GM23338 (cell line): ENCODE measurements at regions not wholly inside any gene's neighbourhood (a gene's known extent, or its start where the extent isn't known, plus 50 kb on each side); places are given as distances from the start of the nearest gene placed in this dataset.
"Not testable (repeated sequence)": the region's sequence is repeated elsewhere in the genome, so short reads cannot be mapped to it uniquely, and the experiment has no call there.

Experiments
- ATAC-seq: fragments of 200-7000 bp; cut with Tn5 transposase; 3 replicates; pipeline ENCODE4 v1.9.1; 2020
- DNase-seq: peaks from one replicate; pipeline ENCODE4 v3.0.0-alpha.2; 2015; ENCODE audit warnings: low spot score
- H2AFZ ChIP-seq: fragments of 200-600 bp; sonication (generic); 2 replicates; pipeline ENCODE4 v1.8.0; 2016; ENCODE audit warnings: antibody characterized with exemption, mild to moderate bottlenecking, moderate library complexity
- H3F3A ChIP-seq: fragments of 200-600 bp; sonication (generic); replicated peaks from 2 replicates; pipeline ENCODE4 v1.8.0; 2017; ENCODE audit warnings: antibody characterized with exemption, mixed run types, low read depth
- H3K27ac ChIP-seq: fragments of 200-600 bp; sonication (generic); 2 replicates; pipeline ENCODE4 v1.6.1; 2016; ENCODE audit warnings: low read depth
- H3K27me3 ChIP-seq: fragments of 200-600 bp; sonication (generic); 2 replicates; pipeline ENCODE4 v1.8.0; 2016; ENCODE audit warnings: mild to moderate bottlenecking, mixed run types, moderate library complexity; ENCODE audit not compliant: insufficient read depth
- H3K36me3 ChIP-seq: fragments of 200-600 bp; sonication (generic); 2 replicates; pipeline ENCODE4 v1.8.0; 2016; ENCODE audit warnings: mild to moderate bottlenecking; ENCODE audit not compliant: insufficient read depth
- H3K4me1 ChIP-seq: fragments of 200-600 bp; sonication (generic); 2 replicates; pipeline ENCODE4 v1.8.0; 2016; ENCODE audit warnings: mild to moderate bottlenecking, moderate library complexity; ENCODE audit not compliant: insufficient read depth
- H3K4me2 ChIP-seq: fragments of 200-600 bp; sonication (generic); 2 replicates; pipeline ENCODE4 v1.7.1; 2017; ENCODE audit warnings: mixed run types
- H3K4me3 ChIP-seq: fragments of 200-600 bp; sonication (generic); 2 replicates; pipeline ENCODE4 v1.6.1; 2016; ENCODE audit warnings: mixed run types
- H3K79me2 ChIP-seq: fragments of 200-600 bp; sonication (generic); replicated peaks from 2 replicates; pipeline ENCODE4 v1.8.0; 2017; ENCODE audit warnings: mild to moderate bottlenecking; ENCODE audit not compliant: insufficient read depth
- H3K9me2 ChIP-seq: fragments of 200-600 bp; sonication (generic); 2 replicates; pipeline ENCODE4 v1.8.0; 2017; ENCODE audit not compliant: insufficient read depth
- H4K20me1 ChIP-seq: fragments of 200-600 bp; sonication (generic); replicated peaks from 2 replicates; pipeline ENCODE4 v1.8.0; 2017; ENCODE audit warnings: mild to moderate bottlenecking; ENCODE audit not compliant: insufficient read depth
- H3K27ac Mint-ChIP-seq: 2 replicates; pipeline ENCODE4 v1.8.0; 2020; ENCODE audit warnings: inconsistent platforms, mild to moderate bottlenecking, moderate library complexity, mixed read lengths
- H3K27me3 Mint-ChIP-seq: 3 replicates; pipeline ENCODE4 v1.8.0; 2022; ENCODE audit warnings: low read depth, mild to moderate bottlenecking, moderate library complexity, mixed read lengths, inconsistent platforms; ENCODE audit not compliant: insufficient read depth, poor library complexity
- H3K36me3 Mint-ChIP-seq: 3 replicates; pipeline ENCODE4 v1.8.0; 2021; ENCODE audit warnings: low read depth, mild to moderate bottlenecking, inconsistent platforms, moderate library complexity, mixed read lengths
- H3K4me1 Mint-ChIP-seq: 3 replicates; pipeline ENCODE4 v1.8.0; 2020; ENCODE audit warnings: mild to moderate bottlenecking, inconsistent platforms, mixed read lengths
- H3K4me3 Mint-ChIP-seq: 3 replicates; pipeline ENCODE4 v1.8.0; 2021; ENCODE audit warnings: moderate library complexity, mild to moderate bottlenecking, inconsistent platforms, mixed read lengths
- H3K9me3 Mint-ChIP-seq: 3 replicates; pipeline ENCODE4 v1.8.0; 2020; ENCODE audit warnings: moderate library complexity, mild to moderate bottlenecking, inconsistent platforms, mixed read lengths
- CREB1 ChIP-seq: fragments of 250-450 bp; sonication (Bioruptor Pico); IDR thresholded peaks from 2 replicates; pipeline ENCODE4 v1.5.0; 2020; ENCODE audit warnings: low read depth, mild to moderate bottlenecking, moderate library complexity
- EZH2phosphoT487 ChIP-seq: fragments of 200-600 bp; sonication (generic); IDR thresholded peaks from one replicate; pipeline ENCODE4 v1.8.1; 2018; ENCODE audit warnings: antibody characterized with exemption; ENCODE audit not compliant: unreplicated experiment
- JUNB ChIP-seq: IDR thresholded peaks from one replicate; pipeline ENCODE4 v1.6.1; 2016; ENCODE audit warnings: antibody characterized with exemption; ENCODE audit not compliant: unreplicated experiment
- NANOG ChIP-seq: IDR thresholded peaks from 2 replicates; pipeline ENCODE4 v1.6.1; 2016; ENCODE audit warnings: antibody characterized with exemption, borderline replicate concordance
- POLR2AphosphoS5 ChIP-seq: IDR thresholded peaks from 2 replicates; pipeline ENCODE4 v1.6.1; 2016; ENCODE audit warnings: antibody characterized with exemption, low read depth
- STAT1 ChIP-seq: IDR thresholded peaks from one replicate; pipeline ENCODE4 v1.6.1; 2016; ENCODE audit warnings: antibody characterized with exemption; ENCODE audit not compliant: unreplicated experiment
- ZNF114 ChIP-seq: fragments of 250-450 bp; sonication (Bioruptor Pico); IDR thresholded peaks from 2 replicates; pipeline ENCODE4 v1.5.0; 2020; ENCODE audit warnings: mild to moderate bottlenecking, moderate library complexity
- ZNF331 ChIP-seq: fragments of 250-450 bp; sonication (Bioruptor Pico); IDR thresholded peaks from 2 replicates; pipeline ENCODE4 v1.5.0; 2020; ENCODE audit warnings: low read depth, mild to moderate bottlenecking, moderate library complexity
- TF ChIP-seq, protein P1 (sequence below): IDR thresholded peaks from one replicate; pipeline ENCODE4 v1.6.1; 2018; ENCODE audit warnings: antibody characterized with exemption; ENCODE audit not compliant: unreplicated experiment
- TF ChIP-seq, protein P2 (sequence below), 2 experiments: fragments of 200-600 bp in 1 of 2; sonication (generic) in 1 of 2; conservative IDR thresholded peaks; 2 replicates each; pipeline versions ENCODE4 v1.5.1 to v1.6.1; 2016 to 2017; ENCODE audit warnings: antibody characterized with exemption in 2 of 2, low read depth in 2 of 2, mild to moderate bottlenecking in 2 of 2, moderate library complexity in 1 of 2
- TF ChIP-seq, protein P3 (sequence below): IDR thresholded peaks from 2 replicates; pipeline ENCODE4 v1.6.1; 2016; ENCODE audit warnings: antibody characterized with exemption

DNA sequence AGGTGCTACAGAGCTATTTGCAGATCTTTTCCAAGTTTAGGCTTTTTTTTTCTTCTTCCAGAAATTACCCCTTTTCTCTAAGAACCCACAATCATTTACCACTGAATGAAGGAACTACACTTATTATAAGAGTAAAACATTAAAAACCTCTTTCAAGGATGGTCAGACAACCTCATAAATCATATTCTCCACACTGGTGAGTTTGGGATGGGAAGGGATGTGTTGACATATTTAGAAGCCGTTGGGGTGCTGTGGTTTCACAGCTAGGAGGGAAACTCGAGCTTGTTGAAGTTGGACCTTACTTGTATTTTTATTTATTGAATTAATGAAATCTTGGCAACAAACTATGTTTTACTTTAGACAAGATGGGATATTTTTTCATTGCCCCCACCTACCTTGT is 289.4 kb upstream of the MEIS1 start:
- no peak for TF ChIP-seq ZNF114 (CRISPR knock-in tag)

GRCh38 chr2:66144324-66144723 is 290.6 kb upstream of the MEIS1 start:
- not testable (repeated sequence) for H2AFZ ChIP-seq, H3K36me3 ChIP-seq, H3K9me2 ChIP-seq, H3K4me2 ChIP-seq, H3K27ac ChIP-seq, H4K20me1 ChIP-seq, H3K27me3 ChIP-seq, H3K4me3 ChIP-seq, H3K27ac Mint-ChIP-seq, H3K27me3 Mint-ChIP-seq, H3K4me3 Mint-ChIP-seq, H3K4me1 Mint-ChIP-seq, H3K4me1 ChIP-seq, H3F3A ChIP-seq, ATAC-seq, DNase-seq, H3K79me2 ChIP-seq
- H3K36me3 Mint-ChIP-seq, result peaks cover 18% of the 10 kb centered on the region
- peaks cover 25% of the 10 kb centered on the region for H3K9me3 Mint-ChIP-seq

More for the DNA sequence above, 289.4 kb upstream of the MEIS1 start:
- H3K9me2 ChIP-seq, result 0 out of 2 replicates have a peak, but pooled peaks cover 3% of the 10 kb centered on the region
- DNase-seq (no peak), ATAC-seq (no peak)
- H3K4me3 ChIP-seq, result no peak overlapping the region
- no peak overlapping the region for H3K4me2 ChIP-seq
- no peaks in the 10 kb centered on the region for H3K4me1 ChIP-seq
- no peaks in the 10 kb centered on the region for H3K4me1 Mint-ChIP-seq
- H3K27me3 ChIP-seq, result no peaks in the 10 kb centered on the region
- H2AFZ ChIP-seq, result no peak overlapping the region
- no peaks in the 10 kb centered on the region for H3K27me3 Mint-ChIP-seq
- H3K79me2 ChIP-seq, result no peaks in the 10 kb centered on the region
- no peak overlapping the region for H3K27ac Mint-ChIP-seq
- H3K36me3 ChIP-seq, result peaks cover 7% of the 10 kb centered on the region; the same call in 1 of the 2 replicates
- no peaks in the 10 kb centered on the region for H4K20me1 ChIP-seq
- H3K27ac ChIP-seq, result no peak overlapping the region
- peaks cover 18% of the 10 kb centered on the region for H3K36me3 Mint-ChIP-seq
- no peaks in the 10 kb centered on the region for H3F3A ChIP-seq
- no peak overlapping the region for H3K4me3 Mint-ChIP-seq
- peaks cover 33% of the 10 kb centered on the region for H3K9me3 Mint-ChIP-seq

DNA sequence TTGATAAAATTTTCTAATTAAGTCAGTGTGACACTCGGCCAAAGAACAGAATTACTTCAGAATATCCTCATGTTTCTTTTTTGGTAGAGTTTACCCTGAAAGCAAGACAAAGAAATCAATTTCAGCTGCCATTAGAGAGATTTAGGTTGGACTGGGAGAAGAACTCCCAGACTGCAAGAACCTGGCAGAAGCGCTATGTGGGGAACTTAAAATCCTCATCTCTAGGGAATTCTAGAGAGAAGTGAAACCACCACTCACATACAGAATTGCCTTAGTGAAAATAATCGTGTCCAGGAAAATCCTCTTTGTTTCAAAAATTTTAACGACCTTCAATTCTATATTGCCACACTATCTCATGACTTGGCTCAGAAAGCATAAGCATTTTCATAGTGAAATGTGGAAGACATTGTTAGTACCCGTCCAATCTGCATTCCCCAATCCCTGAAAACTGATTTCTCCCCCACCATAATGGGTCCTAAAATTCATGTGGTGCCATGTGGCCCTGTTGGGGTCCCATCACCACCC is 297.3 kb upstream of the MEIS1 start:
- Histone ChIP-seq H3K27ac (no peak overlapping the region), H2AFZ (no peak overlapping the region), H3K27me3 (no peaks in the 10 kb centered on the region), H3K79me2 (no peaks in the 10 kb centered on the region), H3K4me1 (peaks cover 12% of the 10 kb centered on the region), H3F3A (no peaks in the 10 kb centered on the region), H3K4me2 (no peak overlapping the region), H4K20me1 (no peaks in the 10 kb centered on the region), H3K4me3 (no peak overlapping the region), H3K9me2 (peaks cover 22% of the 10 kb centered on the region), H3K36me3 (no peaks in the 10 kb centered on the region)
- no peak overlapping the region for H3K27ac Mint-ChIP-seq
- DNase-seq (no peak), ATAC-seq (no peak)
- peaks cover 19% of the 10 kb centered on the region for H3K4me1 Mint-ChIP-seq
- H3K9me3 Mint-ChIP-seq, result peaks cover 11% of the 10 kb centered on the region; the same call in 2 of the 3 replicates
- H3K36me3 Mint-ChIP-seq, result peaks cover 4% of the 10 kb centered on the region; the same call in 2 of the 3 replicates
- no peaks in the 10 kb centered on the region for H3K27me3 Mint-ChIP-seq
- H3K4me3 Mint-ChIP-seq, result no peak overlapping the region
- TF ChIP-seq CREB1 (CRISPR knock-in tag) (no peak), EZH2phosphoT487 (no peak), POLR2AphosphoS5 (no peak), JUNB (no peak), NANOG (no peak), ZNF331 (no peak), STAT1 (no peak)
- TF ChIP-seq, protein P1, sequence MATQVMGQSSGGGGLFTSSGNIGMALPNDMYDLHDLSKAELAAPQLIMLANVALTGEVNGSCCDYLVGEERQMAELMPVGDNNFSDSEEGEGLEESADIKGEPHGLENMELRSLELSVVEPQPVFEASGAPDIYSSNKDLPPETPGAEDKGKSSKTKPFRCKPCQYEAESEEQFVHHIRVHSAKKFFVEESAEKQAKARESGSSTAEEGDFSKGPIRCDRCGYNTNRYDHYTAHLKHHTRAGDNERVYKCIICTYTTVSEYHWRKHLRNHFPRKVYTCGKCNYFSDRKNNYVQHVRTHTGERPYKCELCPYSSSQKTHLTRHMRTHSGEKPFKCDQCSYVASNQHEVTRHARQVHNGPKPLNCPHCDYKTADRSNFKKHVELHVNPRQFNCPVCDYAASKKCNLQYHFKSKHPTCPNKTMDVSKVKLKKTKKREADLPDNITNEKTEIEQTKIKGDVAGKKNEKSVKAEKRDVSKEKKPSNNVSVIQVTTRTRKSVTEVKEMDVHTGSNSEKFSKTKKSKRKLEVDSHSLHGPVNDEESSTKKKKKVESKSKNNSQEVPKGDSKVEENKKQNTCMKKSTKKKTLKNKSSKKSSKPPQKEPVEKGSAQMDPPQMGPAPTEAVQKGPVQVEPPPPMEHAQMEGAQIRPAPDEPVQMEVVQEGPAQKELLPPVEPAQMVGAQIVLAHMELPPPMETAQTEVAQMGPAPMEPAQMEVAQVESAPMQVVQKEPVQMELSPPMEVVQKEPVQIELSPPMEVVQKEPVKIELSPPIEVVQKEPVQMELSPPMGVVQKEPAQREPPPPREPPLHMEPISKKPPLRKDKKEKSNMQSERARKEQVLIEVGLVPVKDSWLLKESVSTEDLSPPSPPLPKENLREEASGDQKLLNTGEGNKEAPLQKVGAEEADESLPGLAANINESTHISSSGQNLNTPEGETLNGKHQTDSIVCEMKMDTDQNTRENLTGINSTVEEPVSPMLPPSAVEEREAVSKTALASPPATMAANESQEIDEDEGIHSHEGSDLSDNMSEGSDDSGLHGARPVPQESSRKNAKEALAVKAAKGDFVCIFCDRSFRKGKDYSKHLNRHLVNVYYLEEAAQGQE, result no peak
- TF ChIP-seq, protein P2, sequence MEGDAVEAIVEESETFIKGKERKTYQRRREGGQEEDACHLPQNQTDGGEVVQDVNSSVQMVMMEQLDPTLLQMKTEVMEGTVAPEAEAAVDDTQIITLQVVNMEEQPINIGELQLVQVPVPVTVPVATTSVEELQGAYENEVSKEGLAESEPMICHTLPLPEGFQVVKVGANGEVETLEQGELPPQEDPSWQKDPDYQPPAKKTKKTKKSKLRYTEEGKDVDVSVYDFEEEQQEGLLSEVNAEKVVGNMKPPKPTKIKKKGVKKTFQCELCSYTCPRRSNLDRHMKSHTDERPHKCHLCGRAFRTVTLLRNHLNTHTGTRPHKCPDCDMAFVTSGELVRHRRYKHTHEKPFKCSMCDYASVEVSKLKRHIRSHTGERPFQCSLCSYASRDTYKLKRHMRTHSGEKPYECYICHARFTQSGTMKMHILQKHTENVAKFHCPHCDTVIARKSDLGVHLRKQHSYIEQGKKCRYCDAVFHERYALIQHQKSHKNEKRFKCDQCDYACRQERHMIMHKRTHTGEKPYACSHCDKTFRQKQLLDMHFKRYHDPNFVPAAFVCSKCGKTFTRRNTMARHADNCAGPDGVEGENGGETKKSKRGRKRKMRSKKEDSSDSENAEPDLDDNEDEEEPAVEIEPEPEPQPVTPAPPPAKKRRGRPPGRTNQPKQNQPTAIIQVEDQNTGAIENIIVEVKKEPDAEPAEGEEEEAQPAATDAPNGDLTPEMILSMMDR (conservative IDR thresholded peaks at IDR 0.05; ENCODE audit: low read depth in 2 of 2), result no peak
- TF ChIP-seq, protein P3, sequence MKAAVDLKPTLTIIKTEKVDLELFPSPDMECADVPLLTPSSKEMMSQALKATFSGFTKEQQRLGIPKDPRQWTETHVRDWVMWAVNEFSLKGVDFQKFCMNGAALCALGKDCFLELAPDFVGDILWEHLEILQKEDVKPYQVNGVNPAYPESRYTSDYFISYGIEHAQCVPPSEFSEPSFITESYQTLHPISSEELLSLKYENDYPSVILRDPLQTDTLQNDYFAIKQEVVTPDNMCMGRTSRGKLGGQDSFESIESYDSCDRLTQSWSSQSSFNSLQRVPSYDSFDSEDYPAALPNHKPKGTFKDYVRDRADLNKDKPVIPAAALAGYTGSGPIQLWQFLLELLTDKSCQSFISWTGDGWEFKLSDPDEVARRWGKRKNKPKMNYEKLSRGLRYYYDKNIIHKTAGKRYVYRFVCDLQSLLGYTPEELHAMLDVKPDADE, result no peak
